GM21528 (cell line): ENCODE measurements at regions not wholly inside any gene's neighbourhood (a gene's known extent, or its start where the extent isn't known, plus 50 kb on each side); places are given as distances from the start of the nearest gene placed in this dataset.
"Not testable (repeated sequence)": the region's sequence is repeated elsewhere in the genome, so short reads cannot be mapped to it uniquely, and the experiment has no call there.

Experiments used
- ATAC-seq: cut with Tn5 transposase; IDR thresholded peaks from one replicate; pipeline ENCODE4 v1.9.1; 2021; ENCODE audit warnings: mild to moderate bottlenecking, moderate library complexity; ENCODE audit not compliant: unreplicated experiment, low FRiP score

GRCh38 chr6:25112322-25112773, 166.8 kb upstream of the CARMIL1 start:
- ATAC-seq, result no peak

GRCh38 chr6:25113436-25113835, 165.7 kb upstream of the CARMIL1 start:
- no peak for ATAC-seq

- ATAC-seq, result no peak
These were observed 161.1 kb upstream of the CARMIL1 start for GRCh38 chr6:25118038-25118437.

GRCh38 chr6:25121186-25121585, 158.0 kb upstream of the CARMIL1 start:
- ATAC-seq, result no peak

- no peak for ATAC-seq
These were observed 157.2 kb upstream of the CARMIL1 start for GRCh38 chr6:25122001-25122400.

- no peak for ATAC-seq
These were observed 156.4 kb upstream of the CARMIL1 start for GRCh38 chr6:25122622-25123237.

GRCh38 chr6:25124216-25124715, 154.9 kb upstream of the CARMIL1 start:
- no peak for ATAC-seq

- ATAC-seq, result no peak
These were observed 153.4 kb upstream of the CARMIL1 start for GRCh38 chr6:25125736-25126135.

GRCh38 chr6:25127076-25127837, 151.9 kb upstream of the CARMIL1 start:
- ATAC-seq, result no peak

- ATAC-seq, result no peak
These were observed 148.7 kb upstream of the CARMIL1 start for GRCh38 chr6:25130518-25130917.

GRCh38 chr6:25132934-25133333, 146.2 kb upstream of the CARMIL1 start:
- no peak for ATAC-seq

- no peak for ATAC-seq
These were observed 145.6 kb upstream of the CARMIL1 start for GRCh38 chr6:25133568-25133967.

GRCh38 chr6:25136854-25137253, 142.3 kb upstream of the CARMIL1 start:
- ATAC-seq, result no peak

GRCh38 chr6:25137480-25137879, 141.7 kb upstream of the CARMIL1 start:
- no peak for ATAC-seq

GRCh38 chr6:25137916-25138232, 141.3 kb upstream of the CARMIL1 start:
- no peak for ATAC-seq

GRCh38 chr6:25138233-25138933, 140.8 kb upstream of the CARMIL1 start:
- peak; percentile 92 for ATAC-seq

GRCh38 chr6:25138934-25139415, 140.2 kb upstream of the CARMIL1 start:
- ATAC-seq, result peak; percentile 28

GRCh38 chr6:25139608-25140007, 139.6 kb upstream of the CARMIL1 start:
- ATAC-seq, result not testable (repeated sequence)

GRCh38 chr6:25142506-25142905, 136.7 kb upstream of the CARMIL1 start:
- no peak for ATAC-seq

- ATAC-seq, result no peak
These were observed 134.3 kb upstream of the CARMIL1 start for GRCh38 chr6:25144919-25145318.

- ATAC-seq, result peak; percentile 99
These were observed 132.0 kb upstream of the CARMIL1 start for GRCh38 chr6:25147223-25147622.
